ENCODE measurements at regions not wholly inside any gene's neighbourhood (a gene's known extent, or its start where the extent isn't known, plus 50 kb on each side); places are given as distances from the start of the nearest gene placed in this dataset.
"Not testable (repeated sequence)": the region's sequence is repeated elsewhere in the genome, so short reads cannot be mapped to it uniquely, and the experiment has no call there.

GRCh38 chr14:106714446-106715428 is 1188.4 kb downstream of the TMEM121 start:
- TF ChIP-seq CTCF (conservative IDR thresholded peaks at IDR 0.05; ENCODE audit: low read depth, low read length); EZH2 (IDR thresholded peaks at IDR 0.05; ENCODE audit: borderline replicate concordance, low read depth, low read length, poor library complexity, severe bottlenecking): not testable (repeated sequence)
